ENCODE measurements at regions not wholly inside any gene's neighbourhood (a gene's known extent, or its start where the extent isn't known, plus 50 kb on each side); places are given as distances from the start of the nearest gene placed in this dataset.
A peak's percentile ranks its signal among the peaks of the same experiment; 100 is the strongest.

GRCh38 chr1:117680316-117681002, 74.6 kb downstream of the TENT5C start:
- Histone ChIP-seq H3K9me2 (replicated peaks; ENCODE audit: insufficient read depth) (no peaks in the 10 kb centered on the region), H3K27ac (no peak overlapping the region), H3K4me2 (no peak overlapping the region), H3K36me3 (replicated peaks; ENCODE audit: insufficient read depth, low read depth) (no peaks in the 10 kb centered on the region), H3K4me3 (no peak overlapping the region), H3K9me3 (ENCODE audit: low read depth) (no peaks in the 10 kb centered on the region), H3K79me2 (no peaks in the 10 kb centered on the region), H3K4me1 (ENCODE audit: insufficient read depth) (no peaks in the 10 kb centered on the region), H4K20me1 (ENCODE audit: insufficient read depth, poor library complexity, severe bottlenecking) (no peaks in the 10 kb centered on the region), H2AFZ (no peak overlapping the region), H3K27me3 (no peaks in the 10 kb centered on the region)
- peak; percentile 53 for TF ChIP-seq EZH2phosphoT487 (IDR thresholded peaks at IDR 0.05; ENCODE audit: low read depth, severe bottlenecking, unreplicated experiment)
- no peak for TF ChIP-seq EZH2 (IDR thresholded peaks at IDR 0.05; ENCODE audit: borderline replicate concordance)
- no peak for DNase-seq (ENCODE audit: low spot score)
- WGBS (ENCODE audit: low lambda C conversion rate, missing lambda C conversion rate): 77% methylated on average over 9 of the region's 9 CpGs

- Histone ChIP-seq H3K9me2 (replicated peaks; ENCODE audit: insufficient read depth) (no peaks in the 10 kb centered on the region), H3K4me1 (ENCODE audit: insufficient read depth) (no peaks in the 10 kb centered on the region), H4K20me1 (ENCODE audit: insufficient read depth, poor library complexity, severe bottlenecking) (no peaks in the 10 kb centered on the region), H3K79me2 (no peaks in the 10 kb centered on the region), H3K9me3 (ENCODE audit: low read depth) (no peaks in the 10 kb centered on the region), H3K4me2 (no peak overlapping the region), H3K27me3 (no peaks in the 10 kb centered on the region), H3K4me3 (no peak overlapping the region), H2AFZ (no peak overlapping the region), H3K27ac (no peak overlapping the region), H3K36me3 (replicated peaks; ENCODE audit: insufficient read depth, low read depth) (no peaks in the 10 kb centered on the region)
- no peak for TF ChIP-seq EZH2phosphoT487 (IDR thresholded peaks at IDR 0.05; ENCODE audit: low read depth, severe bottlenecking, unreplicated experiment)
- no peak for TF ChIP-seq EZH2 (IDR thresholded peaks at IDR 0.05; ENCODE audit: borderline replicate concordance)
- no peak for TF ChIP-seq CTCF (IDR thresholded peaks at IDR 0.05; ENCODE audit: poor library complexity)
- WGBS (ENCODE audit: low lambda C conversion rate, missing lambda C conversion rate): 84% methylated on average over 9 of the region's 9 CpGs
- DNase-seq (ENCODE audit: low spot score): no peak
Observed at GRCh38 chr1:117681093-117681900, 75.4 kb downstream of the TENT5C start.

DNA sequence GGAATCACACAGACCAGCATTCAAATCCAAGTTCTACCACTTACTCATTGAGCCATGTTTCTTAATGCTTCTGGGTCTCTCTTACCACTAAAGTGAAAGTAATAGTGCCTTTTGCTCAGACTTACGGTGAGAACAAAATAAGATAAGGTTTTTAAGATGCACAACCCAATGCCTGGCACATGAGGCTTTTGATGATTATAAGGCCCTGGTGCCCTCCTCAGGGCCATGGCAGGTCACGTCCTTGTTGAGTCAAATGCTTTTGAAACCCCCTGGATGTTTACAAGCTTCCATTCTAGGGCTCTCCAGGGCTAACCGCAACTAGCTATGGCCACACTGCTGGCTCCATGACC, 76.0 kb downstream of the TENT5C start:
- Histone ChIP-seq H3K4me2 (no peak overlapping the region), H2AFZ (no peak overlapping the region), H3K27ac (no peak overlapping the region)

More for the DNA sequence above, 76.0 kb downstream of the TENT5C start:
- no peaks in the 10 kb centered on the region for H3K9me2 ChIP-seq (replicated peaks; ENCODE audit: insufficient read depth)
- no peak overlapping the region for H3K4me3 ChIP-seq
- H4K20me1 ChIP-seq (ENCODE audit: insufficient read depth, poor library complexity, severe bottlenecking): no peaks in the 10 kb centered on the region
- WGBS (ENCODE audit: low lambda C conversion rate, missing lambda C conversion rate): 95% methylated on average over 3 of the region's 3 CpGs
- H3K9me3 ChIP-seq (ENCODE audit: low read depth): no peaks in the 10 kb centered on the region
- no peaks in the 10 kb centered on the region for H3K79me2 ChIP-seq
- H3K4me1 ChIP-seq (ENCODE audit: insufficient read depth): peaks cover under 1% of the 10 kb centered on the region
- no peak for TF ChIP-seq EZH2 (IDR thresholded peaks at IDR 0.05; ENCODE audit: borderline replicate concordance)
- TF ChIP-seq EZH2phosphoT487 (IDR thresholded peaks at IDR 0.05; ENCODE audit: low read depth, severe bottlenecking, unreplicated experiment): no peak
- TF ChIP-seq CTCF (IDR thresholded peaks at IDR 0.05; ENCODE audit: poor library complexity): no peak
- DNase-seq (ENCODE audit: low spot score): no peak
- no peaks in the 10 kb centered on the region for H3K27me3 ChIP-seq
- no peaks in the 10 kb centered on the region for H3K36me3 ChIP-seq (replicated peaks; ENCODE audit: insufficient read depth, low read depth)

All from hepatocyte (in vitro differentiated cells).